Anterior cingulate cortex (tissue), 58 donors: ENCODE measurements at regions not wholly inside any gene's neighbourhood (a gene's known extent, or its start where the extent isn't known, plus 50 kb on each side); places are given as distances from the start of the nearest gene placed in this dataset.

Experiments
- DNase-seq, 58 donors: peaks; one replicate each; lab custom pipeline; 2025; lab: John Stamatoyannopoulos, UW

DNA sequence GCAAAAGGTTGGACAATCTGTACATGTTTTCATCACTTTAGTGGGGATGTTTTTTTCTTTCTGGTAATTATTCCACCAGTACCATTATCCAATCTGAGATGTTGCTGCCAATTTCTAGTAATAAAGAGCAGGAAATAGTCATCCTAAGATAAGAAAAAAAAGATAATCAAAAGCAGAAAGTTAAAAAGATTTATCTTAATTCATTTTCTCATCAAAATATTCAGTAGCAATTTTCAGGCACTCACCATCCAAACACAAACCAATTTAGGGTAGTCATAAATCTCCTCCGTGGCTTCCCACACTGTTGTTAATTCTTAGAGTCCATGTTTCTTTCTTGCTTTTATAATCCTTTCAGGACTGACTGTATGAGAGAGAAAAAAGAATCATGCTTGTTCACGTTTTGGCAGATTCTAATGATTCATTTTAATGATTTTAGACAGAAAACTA, 263.7 kb upstream of the UGT8 start:
- no peak for DNase-seq

DNA sequence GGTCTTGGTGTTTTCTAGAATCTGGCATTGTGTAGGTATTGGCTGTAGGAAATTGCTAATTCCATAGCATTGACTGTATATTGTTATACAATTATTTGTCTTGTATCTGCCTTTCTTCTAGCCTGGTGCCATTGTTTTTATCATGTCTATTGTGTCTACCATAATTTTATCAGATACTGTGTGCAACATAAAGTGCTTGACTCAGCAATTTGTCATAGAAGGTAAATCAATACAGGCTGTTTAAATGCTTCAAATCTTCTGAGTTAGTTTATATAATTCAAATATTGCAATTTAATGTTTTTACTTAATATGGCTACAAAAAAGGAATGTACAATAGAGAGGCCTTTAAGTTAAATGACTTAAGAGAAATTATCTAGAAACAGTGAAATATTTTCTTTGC, 263.3 kb upstream of the UGT8 start:
- no peak for DNase-seq

DNA sequence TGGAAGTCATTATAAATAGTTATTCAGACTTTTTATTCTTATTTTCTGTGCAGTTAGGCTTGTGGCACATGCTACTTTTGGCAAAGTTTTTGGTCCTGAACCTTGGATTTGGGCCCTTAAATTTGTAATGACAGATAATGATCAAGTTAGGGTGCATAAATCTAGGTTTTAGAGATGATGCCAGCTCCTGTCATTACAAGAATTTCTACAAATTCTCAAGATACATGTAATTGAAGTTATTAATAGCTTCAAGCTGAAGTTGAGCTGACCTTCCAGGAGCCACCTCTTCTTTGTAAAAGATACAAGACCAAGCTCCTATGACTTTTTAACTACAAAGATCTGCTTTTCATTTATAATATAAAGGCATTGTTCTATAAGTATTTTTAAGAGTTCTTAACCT, 255.6 kb upstream of the UGT8 start:
- DNase-seq = no peak

DNA sequence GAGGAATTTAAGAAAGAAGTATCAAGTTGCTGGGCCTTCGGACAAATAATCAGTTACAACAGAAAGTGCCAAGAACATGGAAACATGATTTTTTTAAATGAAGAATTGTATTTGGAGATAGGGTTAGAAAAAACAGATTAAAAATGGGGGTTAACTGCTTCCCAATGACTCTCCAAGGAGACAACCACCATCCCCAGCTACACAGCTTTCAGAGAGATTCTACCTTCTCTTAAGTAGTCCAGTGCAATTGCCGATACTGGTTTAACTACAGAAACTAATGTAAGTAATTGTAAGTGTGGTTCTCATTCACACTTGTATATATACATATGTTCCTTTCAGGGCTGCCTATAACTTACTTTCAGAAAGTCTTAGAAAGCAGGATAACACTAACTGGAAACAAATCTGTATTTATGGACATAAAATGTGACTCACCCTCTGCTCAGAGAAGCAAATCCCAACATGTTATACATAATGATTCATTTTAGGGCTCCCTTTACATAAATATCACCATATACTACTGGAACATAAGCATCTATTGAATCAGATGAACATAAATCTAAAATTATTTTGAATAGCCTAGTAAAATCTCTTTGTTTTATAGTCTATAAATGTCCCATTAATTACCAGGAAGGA, 248.9 kb upstream of the UGT8 start:
- peak in 1 of 58 donors; percentile 10 for DNase-seq

DNA sequence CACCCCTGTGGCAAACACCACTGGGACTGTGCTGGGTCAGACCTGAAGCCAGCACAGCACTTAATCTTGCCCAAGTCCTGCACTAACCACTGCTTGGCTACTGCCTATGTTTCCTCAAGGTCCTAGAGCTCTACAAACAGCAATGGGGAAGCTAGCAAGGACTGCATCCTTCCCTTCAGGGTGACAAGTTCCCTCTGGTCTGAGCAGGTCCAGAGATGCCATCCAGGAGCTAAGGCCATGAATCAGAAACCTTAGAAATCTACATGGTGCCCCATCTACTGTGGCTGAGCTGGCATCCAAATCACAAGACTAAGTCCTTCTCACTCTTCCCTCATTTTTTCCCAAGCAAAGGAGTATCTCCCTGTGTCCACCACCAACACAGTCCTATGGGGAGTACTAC, 239.7 kb upstream of the UGT8 start:
- no peak for DNase-seq

DNA sequence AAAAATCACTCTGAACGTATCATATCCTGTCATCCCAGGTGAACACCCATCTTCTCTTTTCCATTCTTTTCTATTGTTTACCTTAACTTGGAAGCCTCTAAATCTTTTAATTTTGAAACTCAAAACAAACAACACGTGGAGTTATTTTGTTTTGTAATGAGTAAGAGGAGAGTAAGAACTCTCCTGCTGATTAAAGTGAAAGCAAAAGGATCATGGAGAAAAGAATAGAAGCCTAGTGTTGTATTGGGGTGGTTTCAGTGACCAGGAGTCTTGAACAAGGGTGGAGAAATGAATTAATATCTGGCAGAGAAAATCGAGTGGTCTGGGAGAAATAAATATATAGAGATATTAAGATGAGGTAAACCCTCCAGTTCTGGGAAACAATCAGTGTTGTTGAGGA, 237.4 kb upstream of the UGT8 start:
- no peak for DNase-seq

DNA sequence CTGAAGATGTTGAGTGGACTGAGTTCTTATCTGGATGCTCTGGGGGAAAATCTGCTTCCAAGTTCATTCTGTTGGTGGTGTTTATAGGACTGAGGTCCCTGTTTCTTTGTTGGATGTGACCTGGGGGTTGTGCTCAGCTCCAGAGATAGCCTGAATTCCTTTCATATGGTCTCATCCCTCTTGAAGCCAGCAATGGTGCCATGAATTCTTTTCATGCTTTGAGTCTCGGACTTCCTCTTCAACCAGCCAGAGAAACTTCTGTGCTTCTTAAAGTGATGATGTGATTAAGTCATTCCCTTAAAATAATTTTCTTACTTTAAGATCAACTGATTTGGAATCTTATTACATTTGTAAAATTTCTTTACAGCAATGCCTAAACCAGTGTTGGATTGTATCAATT, 233.8 kb upstream of the UGT8 start:
- no peak for DNase-seq

DNA sequence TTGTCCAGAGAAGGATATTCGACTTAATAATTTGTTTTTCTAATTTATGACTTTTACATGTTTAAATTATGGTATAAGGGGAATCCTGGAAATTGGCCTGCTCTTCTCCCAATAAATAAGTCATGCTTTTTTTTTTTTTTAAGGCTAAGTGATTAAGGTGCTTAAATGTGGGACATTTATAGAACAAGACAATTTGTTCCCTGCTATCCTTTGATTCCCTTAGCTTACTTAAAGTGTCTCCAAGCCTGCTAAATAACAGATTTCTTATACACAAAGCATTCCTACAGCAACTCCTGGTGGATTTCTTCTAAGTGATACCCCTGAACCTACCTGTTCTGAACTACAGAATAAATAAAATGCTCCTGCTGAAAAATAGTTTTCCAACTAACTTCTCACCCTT, 233.0 kb upstream of the UGT8 start:
- no peak for DNase-seq

DNA sequence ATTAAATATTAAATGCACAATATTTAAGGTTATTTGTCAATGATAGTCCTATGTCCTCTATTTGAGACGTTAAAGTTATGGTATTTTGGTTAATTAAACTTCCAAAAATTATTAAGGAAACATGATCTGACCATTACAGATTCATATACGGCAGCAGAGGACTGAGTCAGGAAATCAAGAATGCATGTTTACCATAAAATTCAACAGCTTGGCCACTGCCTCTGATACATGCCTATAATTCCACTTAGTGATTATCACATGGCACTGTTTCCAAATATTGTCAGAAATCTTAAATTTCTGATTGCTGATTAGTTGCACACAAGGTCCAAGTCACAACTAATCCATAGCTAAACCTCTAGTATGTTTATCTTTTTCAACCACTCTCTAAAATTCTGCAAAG, 232.2 kb upstream of the UGT8 start:
- DNase-seq = no peak

DNA sequence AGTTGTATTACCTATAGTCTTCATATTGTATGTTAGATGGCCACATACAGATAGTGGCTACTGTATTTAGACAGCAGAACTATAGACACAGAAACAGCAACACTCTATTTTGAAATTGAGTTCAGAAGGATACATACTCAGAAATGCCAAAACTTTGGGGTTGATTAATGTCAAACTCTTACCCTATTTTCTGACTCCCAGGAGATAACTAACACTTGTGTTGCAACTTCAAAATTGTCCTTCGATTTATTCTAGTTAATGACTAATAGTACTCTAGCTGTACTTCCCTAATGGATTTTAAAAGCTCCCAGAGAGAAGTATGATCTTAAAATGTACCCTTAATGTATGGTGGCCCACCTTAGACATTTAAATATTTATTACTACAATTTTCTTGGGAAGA, 229.9 kb upstream of the UGT8 start:
- DNase-seq = no peak

DNA sequence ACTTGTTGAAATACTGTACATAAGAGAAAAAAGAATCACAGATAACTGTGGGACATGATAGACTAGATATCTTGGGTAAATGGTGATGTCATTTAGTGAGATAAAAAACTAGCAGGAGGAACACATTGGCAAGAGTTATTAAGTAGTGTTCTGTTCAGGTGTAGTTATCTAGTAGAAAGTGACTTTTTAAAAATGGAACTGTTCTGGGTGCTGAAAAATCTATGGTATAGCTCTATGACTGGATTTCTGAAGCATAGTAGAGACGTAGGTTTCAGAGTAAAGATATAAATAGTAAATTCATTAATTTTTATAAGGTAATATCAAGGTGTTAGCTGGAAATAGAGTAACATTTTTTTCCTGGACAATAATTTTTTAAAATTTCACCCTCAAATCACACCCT, 225.1 kb upstream of the UGT8 start:
- DNase-seq = no peak

DNA sequence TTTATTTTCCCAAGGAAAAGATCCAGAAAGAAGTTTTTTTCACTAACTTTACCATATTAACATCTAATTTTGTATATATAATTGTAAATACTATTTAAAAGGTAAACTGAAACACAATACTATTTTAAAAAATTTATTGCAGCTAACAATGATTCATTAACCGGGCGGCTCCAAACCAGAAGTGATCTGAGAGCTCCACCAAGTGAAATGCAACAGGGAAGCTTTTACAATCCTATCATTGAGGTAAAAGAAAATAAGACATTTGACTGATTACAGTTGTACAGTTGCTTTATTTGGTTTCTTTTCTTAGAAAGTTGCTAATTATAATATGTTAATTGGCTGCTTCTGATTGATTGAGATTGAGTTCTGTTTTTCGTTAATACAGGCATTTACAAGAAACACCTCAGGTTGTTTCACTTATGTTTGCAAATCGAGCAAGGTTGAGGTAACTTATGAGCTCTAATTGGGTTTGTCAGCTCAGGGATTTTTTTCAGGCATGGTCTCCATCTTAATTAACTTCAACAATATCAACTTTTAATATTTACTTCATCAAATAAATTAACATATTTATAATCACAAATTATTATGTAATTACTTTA, 220.2 kb upstream of the UGT8 start:
- DNase-seq = peak in 2 of 58 donors; percentile 1

DNA sequence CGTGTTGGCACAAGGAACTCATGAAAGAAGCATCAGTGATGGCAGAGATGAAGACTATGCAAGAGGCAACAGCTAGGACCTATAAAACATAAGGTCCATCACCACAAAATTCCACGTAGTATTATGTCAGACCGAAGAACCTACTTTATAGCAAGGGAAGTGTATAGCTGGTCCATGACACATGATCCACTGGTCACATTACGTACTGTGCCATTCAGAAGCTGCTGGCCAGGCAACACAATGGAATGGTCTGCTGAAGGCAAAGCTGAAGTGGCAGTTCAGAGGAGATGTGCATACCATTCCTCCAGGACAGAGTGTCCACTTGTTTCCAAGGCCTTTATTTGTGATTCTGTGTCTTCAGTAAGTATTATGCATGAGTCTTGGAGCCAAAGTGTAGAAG, 215.5 kb upstream of the UGT8 start:
- no peak for DNase-seq

DNA sequence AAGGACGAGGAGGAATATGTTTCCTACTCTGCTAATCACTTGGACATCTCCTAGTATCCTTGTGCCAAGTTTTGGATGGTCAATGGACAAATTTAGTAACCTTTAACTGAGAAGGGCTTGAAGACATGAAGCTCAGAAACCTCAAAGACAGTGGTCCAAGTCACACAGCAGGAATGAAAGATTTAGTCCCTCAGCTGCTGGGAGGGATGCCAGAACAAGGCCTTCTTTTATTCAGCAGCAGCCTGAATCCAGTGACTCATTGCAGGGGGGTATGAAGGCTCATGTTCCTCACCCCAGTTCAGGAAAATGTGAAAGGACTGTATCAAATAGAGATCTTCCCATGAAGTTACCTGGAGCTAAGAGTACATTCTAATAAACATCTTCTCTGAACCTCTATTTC, 214.9 kb upstream of the UGT8 start:
- DNase-seq = peak in 8 of 58 donors; percentile 2 to 60 (median 10)

DNA sequence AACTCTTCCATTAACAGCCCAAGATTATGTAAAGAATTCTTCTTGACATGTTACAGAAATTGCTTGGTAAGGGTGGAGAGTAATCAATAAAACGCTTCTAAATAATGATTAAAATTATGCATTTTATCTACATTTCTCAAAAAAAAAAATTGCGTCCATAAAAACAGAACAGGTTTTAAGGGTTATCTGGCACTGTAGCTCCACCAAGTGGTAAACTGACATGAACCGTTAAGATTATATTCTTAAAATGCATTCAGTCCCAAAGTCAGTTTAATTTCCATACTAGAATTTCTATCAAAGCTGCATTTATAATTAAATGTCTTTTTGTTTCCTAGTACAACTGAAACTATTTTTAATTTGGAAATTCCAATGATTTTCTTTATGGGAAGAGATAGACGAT, 214.0 kb upstream of the UGT8 start:
- DNase-seq = peak in 1 of 58 donors; percentile 2

DNA sequence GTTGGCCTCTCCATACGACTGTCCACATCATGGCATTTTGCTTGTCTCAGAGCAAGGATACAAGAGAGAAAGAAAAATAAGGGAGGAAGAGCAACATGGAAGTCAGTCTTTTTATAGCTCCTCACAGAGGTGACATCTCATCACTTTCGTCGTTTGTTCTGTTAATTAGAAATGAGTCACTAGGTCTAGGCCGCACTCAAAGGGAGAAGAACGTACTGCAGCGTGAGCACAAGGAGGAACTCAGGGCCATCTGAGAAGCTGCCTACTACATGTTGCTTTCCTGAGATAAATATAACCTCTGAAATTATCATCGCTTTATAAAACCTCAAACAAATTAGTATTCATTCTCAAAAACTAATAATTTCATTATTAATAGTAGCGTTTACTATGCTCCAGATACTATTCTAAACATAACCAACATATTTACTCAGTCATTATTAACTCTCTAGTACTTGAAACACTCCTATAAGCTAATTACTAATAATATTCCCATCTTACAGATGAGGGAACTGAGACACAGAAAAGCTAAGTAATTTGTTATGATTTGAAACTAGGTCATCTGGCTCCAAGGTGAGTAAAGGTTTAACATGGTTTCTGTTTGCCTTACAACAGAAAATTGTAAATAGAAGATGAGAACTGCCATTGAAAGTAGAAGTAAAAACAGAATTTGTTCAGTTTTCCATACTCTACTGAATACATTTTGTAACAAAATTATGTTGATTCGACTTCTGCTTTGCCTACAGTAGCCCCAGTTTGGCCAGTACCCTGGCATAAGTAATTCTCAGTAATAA, 213.2 kb upstream of the UGT8 start:
- no peak for DNase-seq

DNA sequence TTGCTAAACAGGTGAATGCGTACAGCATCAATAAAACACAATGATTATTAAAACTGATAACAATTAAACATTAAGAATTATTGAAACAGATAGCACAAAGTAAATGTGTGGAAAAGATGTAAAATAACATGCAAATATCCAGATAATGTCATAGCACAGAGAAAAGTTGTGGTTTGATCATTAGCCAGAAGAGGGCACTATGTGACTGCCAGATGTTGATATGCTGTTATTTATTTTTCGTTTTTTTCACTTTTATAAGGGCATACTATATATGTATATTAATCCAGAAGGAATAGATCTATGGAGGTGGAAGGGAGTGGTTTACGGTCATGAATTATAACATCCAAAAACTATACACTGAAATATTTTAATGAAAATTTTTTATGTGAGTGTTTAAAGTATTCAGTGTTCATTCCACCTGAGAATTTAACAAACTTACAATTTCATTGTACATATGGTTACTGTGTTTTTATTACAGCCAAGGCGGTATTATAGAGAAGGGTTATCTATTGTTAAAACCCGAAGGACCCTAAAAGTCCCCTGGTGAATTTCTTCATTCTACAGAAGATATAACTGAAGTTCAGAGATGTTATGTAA, 211.9 kb upstream of the UGT8 start:
- peak in 1 of 58 donors; percentile 12 for DNase-seq

DNA sequence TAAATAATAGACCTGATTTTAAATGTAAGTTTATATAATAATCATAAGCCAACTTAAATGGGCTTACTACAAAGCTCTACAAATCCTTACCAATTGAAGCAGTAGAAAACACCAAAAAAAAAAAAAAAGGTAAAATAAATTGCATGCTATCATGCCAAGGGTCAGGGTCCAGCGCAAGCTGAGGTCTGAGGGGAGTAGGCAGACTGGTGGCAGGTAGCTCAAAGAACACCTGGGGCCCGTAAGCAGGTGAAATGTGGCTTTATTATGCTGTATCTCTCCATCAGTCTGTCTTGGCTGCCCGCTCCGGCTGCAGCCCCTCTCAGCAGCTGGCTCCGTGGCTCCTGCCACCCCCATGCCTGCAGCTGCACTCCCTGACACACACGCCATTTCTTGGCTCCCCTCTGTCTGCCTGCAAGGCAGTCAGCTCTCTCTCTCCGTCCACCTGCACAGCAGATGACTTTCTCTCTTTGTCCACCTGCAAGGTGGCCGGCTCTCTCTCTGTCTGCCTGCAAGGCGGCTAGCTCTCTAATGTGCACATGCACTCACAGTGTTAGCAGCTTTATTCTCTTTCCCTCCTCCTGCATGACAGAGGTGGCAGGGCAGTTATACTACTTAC, 209.4 kb upstream of the UGT8 start:
- DNase-seq = no peak

DNA sequence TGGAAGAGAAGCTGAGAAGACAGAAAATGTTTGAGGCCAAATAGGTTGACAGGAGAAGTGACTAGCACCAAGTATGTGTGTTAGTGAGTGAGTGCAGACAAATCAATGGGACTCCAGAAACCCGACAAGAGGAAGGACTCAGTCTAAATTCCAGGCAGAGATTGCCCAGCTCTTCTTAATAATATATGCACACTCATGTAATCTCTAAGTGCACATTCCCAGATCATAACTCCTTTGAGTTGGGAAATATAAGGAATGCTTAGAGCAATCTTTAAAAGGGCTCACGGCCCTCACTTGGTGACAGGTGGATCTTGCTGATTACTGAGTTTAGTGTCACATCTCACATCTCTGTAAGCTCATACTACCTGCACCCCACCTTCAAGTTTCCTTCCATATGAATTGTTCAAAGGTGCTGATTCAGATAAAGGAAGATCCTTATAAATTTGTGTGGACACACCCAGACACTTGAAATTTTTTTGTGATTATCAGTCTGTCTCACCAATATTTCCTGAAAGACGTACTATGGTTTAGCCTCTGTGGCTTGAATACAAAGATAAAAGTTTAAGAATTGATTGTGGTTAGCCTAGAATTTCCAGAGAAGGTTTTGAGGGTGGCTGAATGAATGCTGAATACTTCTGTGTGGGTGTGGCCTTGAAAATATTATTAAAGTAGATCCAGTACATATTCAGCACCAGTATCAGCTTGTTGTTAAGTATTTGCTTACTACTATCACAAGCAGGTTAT, 205.1 kb upstream of the UGT8 start:
- DNase-seq = no peak

DNA sequence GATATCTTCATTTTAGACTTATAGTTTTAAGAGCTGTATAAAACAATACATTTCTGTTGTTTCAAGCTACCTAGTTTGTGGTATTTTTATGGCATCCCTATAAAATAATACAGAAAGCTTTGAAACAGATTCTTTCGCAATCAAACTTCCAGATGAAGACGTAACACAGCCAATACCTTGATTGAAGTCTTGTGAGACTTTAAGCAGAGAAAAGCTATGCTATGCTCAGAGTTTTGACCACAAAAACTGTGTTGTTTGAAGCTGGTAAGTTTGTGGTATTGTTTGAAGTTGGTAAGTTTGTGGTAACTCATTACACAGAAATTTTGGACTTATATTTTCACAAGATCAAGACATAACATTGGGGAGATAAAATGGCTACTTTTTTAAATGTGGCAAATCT, 201.8 kb upstream of the UGT8 start:
- no peak for DNase-seq
